Stimulated activated CD8-positive, alpha-beta memory T cell treated with anti-CD3 and anti-CD28 coated beads, Interleukin-7, amount 100 ng/mL, for 4 hours (primary cell): ENCODE measurements at regions not wholly inside any gene's neighbourhood (a gene's known extent, or its start where the extent isn't known, plus 50 kb on each side); places are given as distances from the start of the nearest gene placed in this dataset.

Source experiments
- DNase-seq, 2 donors: peaks; one replicate each; pipeline ENCODE4 v3.0.0-alpha.2; 2020; ENCODE audit warnings: low read depth in 2 of 2

- DNase-seq, result no peak
These were observed 163.4 kb upstream of the COL1A2 start for GRCh38 chr7:94231305-94231704.

DNA sequence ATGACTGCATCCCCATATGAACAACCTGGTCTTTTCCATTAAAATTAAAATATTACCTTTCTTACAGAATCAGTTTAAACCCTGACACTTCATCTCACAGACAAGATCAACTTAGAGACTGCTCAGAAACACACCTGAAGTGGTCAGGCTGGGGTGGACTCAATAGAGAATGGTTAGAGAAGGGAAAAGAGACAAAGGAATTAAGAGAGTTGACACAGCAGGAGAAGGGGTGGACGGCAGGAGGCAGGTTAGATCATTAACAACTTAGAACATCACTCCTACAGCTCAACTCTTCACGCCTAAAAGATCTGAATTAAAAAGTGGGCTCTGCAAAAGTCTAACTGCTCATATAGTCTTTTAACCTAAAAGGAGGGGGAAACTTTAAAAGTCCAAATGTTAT lies 157.7 kb upstream of the COL1A2 start:
- no peak for DNase-seq

DNA sequence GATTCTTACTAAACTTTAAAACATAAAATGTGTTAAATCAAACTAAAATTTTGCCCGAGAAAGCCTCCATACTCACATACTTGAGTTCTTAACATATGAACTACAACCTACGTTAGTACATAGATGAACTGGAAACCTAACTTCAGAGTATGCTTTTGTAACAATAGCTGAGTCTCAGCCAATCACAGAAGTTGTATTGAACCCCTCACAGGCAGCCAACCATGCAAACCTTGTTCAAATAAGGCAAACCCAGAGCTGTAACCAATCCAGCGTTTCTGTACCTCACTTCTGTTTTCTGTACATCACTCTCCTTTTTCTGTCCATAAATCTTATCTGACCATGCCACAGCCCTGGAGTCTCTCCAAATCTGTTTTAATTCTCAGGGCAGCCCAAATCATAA lies 157.3 kb upstream of the COL1A2 start:
- no peak for DNase-seq

DNA sequence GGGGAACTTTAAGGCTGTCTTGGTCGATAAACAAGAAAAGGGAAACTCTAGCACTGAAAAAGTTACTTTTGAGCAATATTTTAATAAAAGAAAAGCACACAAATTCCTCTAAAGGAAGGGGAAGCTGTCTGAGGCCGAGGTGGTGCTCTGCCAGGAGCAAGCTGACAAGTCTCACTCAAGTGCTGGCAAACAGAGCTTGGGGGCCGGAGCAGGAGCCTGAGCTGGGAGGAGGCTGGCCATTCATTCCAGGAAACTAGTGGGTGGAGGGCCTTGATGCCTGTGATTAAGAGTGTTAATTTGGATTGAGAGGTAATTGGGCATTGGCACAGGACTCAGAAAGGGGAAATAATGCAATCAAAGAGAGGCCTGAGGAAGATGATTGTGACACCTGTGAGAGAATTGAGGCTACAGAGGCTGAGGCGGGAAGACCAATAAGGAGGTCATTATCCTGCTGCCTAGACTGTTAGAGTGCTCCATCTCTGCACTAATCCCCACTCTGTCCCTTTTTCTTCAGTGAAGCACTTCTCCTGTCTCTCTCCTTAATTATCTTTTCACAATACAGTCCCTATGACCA lies 154.9 kb upstream of the COL1A2 start:
- no peak for DNase-seq

GRCh38 chr7:94240902-94241301 lies 153.8 kb upstream of the COL1A2 start:
- no peak for DNase-seq

DNA sequence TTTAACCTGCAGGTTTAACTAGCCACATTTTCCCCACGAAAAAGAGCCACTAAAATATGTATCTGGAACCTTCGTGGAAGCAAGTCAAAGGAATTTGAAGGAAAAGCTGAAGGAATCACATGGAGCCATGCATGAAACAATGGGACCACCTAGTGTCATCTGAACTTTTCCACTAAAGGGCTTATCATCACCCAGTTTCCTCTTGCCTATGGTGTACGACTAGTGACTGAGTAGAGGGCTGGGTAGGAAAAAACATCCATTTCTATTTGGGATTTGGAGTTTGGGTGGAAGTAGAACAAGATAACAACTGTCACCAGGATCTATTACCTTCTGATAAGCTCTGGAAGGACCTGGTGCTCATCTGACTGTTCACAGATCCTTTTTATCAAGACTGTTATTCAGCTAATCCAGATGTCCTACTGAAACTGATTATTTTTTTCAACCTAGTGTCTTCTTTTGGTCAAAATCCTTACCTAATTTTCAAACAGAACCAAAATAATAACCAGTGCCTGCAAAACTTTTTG lies 153.2 kb upstream of the COL1A2 start:
- DNase-seq, result no peak

DNA sequence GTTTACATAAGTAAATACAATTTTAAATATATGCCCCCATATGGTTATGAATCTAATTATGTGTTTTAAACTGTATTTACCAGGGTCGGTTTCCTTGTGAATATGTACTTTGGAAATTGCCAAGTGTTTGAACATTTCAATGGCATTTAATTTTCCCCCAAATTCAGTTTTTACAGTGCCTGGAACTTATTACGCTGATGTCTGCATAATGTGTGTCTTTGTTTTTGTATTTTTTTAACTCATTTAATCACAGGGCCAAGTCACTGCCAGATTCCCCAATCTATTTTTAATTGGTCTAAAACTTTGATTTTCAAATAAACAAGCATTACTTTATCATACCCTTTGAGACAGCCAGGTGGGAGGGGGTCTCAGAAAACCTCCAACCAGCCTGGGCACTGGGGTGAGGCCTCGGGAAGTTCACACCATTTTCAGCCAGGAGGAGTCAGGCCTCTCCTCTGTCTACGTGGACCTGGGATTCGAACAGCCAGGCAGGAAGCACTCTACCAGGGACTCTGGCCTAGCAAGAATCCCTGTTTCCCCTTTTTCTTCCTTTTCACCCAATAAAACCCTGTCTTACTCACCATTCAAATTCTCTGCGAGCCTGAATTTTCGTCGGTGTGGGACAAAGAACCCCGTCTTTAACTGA lies 151.5 kb upstream of the COL1A2 start:
- DNase-seq, result no peak

DNA sequence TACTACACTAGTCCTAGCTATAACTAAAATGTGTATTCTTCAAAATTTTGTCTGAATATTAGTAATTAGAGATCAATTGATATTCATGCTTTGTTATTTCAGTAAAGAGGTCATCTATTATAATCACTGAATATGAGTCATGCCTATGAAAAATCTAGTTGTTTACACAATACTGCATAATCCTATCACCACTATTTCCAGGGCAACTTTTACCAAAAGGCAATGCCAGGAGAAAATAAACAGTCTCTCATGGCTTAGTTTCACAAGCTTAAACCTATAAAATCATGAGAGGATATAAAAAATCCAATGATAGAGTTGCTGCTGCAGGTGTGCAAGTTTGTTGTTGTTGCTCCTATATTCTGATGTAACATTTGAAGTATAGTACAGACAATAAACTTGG lies 149.9 kb upstream of the COL1A2 start:
- DNase-seq, result no peak

GRCh38 chr7:94245500-94245899 lies 149.2 kb upstream of the COL1A2 start:
- no peak for DNase-seq

GRCh38 chr7:94247970-94248369 lies 146.7 kb upstream of the COL1A2 start:
- DNase-seq, result no peak

DNA sequence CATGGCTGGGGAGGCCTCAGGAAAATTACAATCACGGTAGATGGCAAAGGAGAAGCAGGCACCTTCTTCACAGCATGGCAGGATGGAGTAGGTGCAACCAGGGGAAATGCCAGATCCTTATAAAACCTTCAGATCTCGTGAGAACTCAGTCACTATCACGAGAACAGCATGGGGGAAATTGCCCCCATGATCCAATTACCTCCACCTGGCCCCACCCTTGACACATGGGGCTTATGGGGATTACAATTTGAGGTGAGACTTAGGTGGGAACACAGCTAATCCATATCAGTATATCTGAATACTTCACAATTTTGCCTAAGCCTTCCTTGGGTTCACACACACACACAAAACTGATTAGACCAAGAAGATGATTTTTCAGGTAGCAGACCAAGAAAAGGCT lies 145.1 kb upstream of the COL1A2 start:
- no peak for DNase-seq

DNA sequence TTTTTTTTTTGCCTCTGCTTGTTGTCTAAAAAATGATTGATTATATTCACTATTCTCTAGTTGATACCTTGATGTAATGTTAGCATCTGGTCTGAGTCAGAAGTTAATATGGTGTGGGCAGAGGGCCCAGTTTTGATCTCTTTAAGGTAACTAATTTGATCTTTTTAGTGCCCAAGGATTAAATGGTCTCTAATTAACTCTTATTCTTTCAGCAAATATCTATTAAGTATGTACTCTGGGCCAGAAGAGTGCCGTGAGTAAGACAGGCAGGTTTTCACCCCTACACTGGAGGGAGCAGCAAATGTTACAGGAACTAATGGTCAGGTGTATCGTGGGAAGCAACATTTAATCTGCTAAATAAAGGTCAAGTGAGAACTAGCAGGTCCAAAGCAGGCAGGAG lies 144.6 kb upstream of the COL1A2 start:
- no peak for DNase-seq

DNA sequence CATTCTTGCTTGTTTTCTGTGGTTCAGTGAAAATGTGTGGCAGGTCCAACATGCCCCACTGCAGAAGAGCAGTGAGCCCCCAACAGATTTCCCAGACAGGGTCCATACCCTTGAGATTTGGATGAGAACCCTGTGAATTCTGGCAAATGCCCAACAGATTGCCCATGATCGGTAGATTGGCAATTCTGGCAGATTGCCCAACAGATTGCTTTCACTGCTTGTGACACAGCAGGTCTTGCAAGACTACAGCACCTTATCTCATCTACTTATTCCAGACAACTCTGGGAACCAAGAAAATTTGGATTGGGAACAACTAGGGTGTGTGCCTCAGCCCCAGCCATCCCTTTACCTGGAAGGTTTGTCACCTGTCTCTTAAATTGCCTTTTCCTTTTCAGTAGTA lies 143.7 kb upstream of the COL1A2 start:
- DNase-seq, result no peak

DNA sequence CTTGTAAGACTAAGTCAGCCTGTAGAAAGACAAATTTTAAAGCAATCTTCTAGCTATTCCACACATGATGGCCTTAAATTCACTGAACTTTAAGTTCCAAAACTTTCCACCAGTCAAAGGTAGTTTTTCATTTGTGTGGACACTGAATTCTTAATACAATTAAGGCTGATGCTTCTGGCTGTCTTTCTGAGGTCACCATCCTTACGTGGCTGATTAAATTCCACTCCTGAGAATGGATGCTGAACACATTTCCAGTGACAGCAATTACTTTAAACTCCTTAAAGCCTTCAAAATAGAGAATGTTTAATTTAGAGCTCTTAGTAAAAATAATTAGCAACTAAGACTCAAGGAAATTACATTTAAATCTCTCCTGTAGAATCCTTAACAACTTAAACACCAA lies 142.6 kb upstream of the COL1A2 start:
- no peak for DNase-seq

DNA sequence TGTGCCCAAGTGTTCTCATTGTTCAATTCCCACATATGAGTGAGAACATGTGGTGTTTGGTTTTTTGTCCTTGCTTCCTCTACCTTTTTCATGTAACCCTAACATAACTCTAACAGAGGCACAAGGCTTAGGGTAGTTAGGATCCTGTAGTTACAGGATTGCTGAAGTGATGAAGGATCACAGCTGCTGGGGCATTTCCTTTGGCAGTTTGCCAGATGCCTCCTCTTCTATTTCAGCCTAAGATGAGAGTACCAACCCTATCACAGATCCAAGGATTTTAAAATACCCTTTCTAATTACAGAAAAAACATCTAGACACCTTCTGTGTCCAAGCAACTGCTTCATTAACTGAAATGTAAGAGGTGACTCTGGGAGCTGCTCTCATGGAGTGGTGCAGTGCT lies 141.7 kb upstream of the COL1A2 start:
- no peak for DNase-seq

DNA sequence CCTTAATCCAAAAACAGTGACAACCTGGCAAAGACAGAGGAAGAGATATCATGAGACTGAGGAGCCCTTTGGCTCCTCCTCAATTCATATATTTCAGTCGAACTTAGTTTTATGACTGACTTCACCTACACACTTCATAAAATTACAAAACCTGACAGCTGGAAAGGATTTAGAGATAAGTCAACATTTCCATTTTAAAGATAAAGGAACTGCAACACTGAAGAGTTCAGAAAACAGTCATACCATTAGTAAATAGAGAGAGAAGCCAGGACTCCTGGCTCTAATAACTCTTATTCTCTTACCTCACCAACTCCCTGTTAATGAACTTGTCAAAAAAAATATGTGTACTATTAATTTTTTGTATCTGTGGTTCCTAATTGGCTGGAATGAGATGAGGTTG lies 141.0 kb upstream of the COL1A2 start:
- no peak for DNase-seq

- no peak for DNase-seq
These were observed 136.0 kb upstream of the COL1A2 start for GRCh38 chr7:94258418-94259300.

DNA sequence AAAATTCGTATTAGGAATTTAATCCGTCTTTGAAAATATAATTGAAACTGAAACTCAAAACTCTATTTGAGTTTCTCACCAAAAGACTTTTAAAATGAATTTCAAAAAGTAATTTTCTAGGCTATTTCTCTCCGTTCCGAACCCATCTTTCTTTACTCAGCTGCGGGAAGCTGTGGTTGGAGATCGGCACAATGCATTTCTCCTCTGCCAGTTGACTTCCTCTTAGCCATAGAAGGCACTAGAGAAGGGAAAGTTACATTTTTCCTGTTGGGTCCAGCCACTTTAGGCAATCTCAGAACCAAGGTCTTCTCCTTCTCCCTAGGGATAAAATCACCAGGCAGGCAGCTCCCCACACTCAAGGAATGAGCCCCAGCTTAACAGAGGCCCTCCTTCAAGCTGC lies 133.6 kb upstream of the COL1A2 start:
- DNase-seq, result no peak

DNA sequence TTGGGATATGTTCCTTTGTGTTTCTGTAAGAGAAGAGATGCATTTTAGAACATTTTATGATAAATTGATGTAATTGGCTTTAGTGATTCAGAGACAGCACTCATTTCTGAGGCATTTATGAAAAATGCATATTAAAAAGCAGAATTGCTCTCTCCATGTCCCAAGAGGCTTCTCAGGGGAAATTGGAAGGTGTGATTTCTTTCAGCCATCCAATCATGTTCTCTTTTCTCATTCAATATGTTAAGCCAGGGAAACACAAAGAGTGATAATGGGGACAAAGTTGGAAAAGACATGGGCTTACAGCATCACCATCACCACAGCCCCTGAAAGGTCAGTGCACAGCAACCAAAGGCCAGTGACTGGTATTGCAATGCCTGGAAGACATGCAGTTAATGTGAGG lies 129.9 kb upstream of the COL1A2 start:
- no peak for DNase-seq

- DNase-seq, result no peak
These were observed 129.2 kb upstream of the COL1A2 start for GRCh38 chr7:94265456-94265855.

DNA sequence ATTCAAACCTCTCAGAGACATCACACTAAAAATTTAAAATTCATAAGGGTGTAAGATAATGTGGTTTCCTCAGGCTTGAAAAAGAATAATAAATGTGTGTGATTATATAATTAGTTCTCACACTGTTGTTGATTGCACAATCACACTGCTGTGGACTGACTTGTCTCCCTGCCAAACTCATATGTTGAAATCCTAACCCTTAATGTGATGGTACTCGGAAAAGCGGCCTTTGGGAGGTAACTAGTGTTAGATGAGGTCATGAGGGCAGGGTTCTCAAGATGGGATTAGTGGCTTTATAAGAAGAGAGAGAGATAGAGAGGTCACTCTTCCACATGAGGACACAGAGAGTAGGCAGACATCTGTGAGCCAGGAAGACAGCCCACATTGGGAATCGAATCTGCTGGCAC lies 128.5 kb upstream of the COL1A2 start:
- DNase-seq, result no peak

DNA sequence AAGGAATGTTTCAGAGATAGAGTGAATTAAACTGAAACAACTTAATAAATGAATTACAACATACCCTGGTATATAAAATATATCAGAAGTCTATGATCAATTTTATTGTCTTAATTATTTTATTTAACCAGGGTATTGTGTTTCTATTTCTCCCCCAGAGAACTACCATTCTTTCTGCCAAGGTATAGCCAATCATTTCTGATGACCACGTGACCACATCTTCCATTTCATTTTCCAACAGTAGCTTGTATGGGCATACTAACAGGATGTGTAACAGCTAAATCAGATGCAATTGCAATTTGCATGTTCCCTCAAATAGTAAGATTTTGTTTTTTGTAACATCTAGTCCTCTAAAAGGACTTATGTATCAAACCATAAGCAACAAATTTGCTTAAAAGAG lies 123.9 kb upstream of the COL1A2 start:
- DNase-seq, result no peak
